MM.1S (cell line): ENCODE measurements at regions not wholly inside any gene's neighbourhood (a gene's known extent, or its start where the extent isn't known, plus 50 kb on each side); places are given as distances from the start of the nearest gene placed in this dataset.

Experiments used
- CTCF ChIP-seq: fragments of 300-600 bp; sonication (generic); IDR thresholded peaks from 2 replicates; pipeline ENCODE4 v1.5.1; 2016; ENCODE audit warnings: antibody characterized with exemption, low read length, mixed read lengths
- EZH2 ChIP-seq: fragments of 300-600 bp; sonication (generic); optimal IDR thresholded peaks from 2 replicates; pipeline ENCODE3; 2017; ENCODE audit warnings: low read depth, mild to moderate bottlenecking, antibody characterized with exemption, low read length, mixed read lengths

DNA sequence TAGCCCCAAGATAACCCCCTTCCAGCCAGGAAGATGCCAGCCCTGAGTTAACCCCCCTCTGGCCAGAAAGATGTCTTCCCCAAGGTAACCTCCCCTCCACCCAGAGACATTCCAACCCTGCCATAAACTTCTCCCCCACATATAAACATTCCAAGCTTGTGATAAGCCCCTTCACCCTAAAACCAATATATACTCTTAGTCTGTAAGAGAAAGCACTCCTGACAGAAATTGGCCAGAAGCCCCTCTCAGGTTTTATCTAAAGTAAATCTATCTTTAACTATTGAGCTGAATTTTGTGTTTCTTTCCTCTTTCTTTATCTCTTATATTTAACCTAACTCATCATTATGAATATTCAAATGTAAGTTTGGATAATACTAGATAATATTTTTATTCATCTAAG lies 1775.8 kb upstream of the MIR17HG start:
- no peak for TF ChIP-seq CTCF
- TF ChIP-seq EZH2 = no peak
